UCSD-AML1 (cell line): ENCODE measurements at regions not wholly inside any gene's neighbourhood (a gene's known extent, or its start where the extent isn't known, plus 50 kb on each side); places are given as distances from the start of the nearest gene placed in this dataset.
"Not testable (repeated sequence)": the region's sequence is repeated elsewhere in the genome, so short reads cannot be mapped to it uniquely, and the experiment has no call there.

Source experiments
- DNase-seq: peaks from one replicate; lab custom pipeline; 2025; ENCODE audit not compliant: unreplicated experiment; lab: John Stamatoyannopoulos, UW

DNA sequence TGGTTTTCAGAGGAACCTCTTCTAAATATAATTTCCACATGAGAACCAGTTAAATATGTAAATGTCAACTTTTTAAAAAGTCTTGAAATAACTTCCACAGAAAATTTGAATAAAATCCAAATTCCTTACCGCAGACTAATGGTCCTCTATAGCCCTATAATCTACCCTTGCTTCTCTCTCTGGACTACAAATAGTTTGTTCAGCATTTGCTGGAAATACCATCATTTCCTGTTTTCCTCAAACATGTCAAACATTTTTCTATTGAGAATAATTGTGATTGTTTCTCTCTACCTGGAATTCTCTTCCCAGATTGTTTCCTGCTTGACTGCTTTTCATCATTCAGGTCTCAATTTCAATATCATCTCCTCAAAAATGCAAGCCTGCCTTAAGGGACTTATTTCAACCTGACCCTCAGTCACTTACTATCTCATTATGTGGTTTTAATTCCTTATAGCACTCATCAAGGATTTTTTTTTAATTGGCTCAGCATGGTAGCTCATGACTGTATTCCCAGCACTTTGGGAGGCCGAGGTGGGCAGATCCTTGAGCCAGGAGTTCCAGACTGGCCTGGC lies 898.9 kb upstream of the MIR17HG start:
- DNase-seq: no peak

DNA sequence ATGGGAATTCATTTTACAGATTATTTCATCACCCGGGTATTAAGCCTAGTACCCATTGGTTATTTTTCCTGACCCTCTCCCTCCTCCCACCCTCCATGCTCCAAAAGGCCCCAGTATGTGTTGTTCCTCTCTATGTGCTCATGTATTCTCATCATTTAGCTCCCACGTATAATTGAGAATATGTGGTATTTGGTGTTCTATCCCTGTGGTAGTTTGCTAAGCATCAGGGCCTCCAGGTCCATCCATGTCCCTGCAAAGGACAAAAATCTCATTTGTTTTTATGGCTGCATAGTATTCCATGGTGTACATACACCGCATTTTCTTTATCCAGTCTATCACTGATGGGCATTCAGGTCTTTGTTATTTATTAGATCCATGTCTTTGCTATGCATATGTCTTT lies 894.1 kb upstream of the MIR17HG start:
- DNase-seq: no peak

DNA sequence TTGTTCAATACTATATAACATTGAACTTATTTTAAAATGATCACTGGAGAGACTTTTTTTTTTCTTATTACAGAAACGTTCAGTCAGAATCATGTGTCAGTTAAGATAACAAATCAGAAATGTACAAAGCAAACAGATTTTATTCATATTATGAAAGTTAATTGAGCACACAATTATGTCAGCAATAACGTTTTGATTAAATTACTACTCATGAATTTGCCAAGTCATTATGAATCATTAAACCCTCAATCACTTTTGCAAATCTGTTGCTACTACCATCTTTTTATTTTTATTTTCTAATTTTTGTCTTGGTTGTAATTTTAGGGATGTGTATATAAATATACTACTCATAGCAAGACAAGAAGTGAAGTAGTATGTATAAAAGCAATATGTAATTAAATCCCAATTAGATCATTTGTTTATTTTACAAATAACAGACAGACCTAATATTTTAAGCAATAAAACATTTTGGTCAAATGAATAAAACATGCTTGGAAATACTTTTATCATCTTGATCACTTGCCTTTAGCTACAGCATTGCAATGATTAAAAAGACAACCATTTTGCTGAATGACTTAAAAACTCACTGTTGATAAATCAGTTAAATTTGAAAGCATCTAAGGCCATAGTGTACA lies 893.4 kb upstream of the MIR17HG start:
- DNase-seq: no peak

DNA sequence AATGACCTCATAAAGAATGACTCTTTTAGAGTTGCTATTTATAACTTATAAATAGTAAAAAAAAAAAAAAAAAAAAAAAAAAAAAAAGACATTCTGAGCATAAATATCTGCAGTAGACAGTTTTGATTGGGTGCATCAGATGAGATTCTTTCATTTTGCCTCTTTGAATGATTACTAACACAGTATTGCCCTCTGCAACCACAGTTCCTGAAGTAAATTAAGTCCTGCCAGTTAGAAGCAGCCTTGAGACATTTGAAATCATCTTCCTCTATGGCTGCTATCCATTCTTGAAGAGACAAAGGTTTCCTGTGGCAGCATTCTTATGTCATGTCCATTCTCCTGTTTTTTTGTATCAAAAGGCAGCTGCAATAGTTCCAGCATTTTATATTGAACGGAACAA lies 892.4 kb upstream of the MIR17HG start:
- no peak for DNase-seq

DNA sequence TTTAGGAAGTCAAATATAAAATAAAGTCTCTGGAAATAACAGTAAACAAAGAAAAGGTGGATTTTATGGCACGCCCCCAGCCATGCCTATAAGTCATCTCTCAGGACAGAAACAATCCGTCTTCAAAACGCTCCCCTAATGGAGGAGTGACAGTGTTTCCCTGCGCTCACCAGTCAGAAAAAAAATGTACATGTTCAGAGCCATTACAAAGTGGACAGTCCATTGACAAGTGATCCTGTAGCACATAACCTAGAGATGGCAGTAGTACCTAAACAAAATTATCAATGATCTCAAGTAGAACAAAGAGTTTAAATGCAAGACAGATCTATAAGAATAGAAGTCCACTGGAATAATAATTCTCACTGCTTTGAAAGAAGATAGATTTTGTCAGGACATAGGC lies 891.7 kb upstream of the MIR17HG start:
- DNase-seq: no peak

DNA sequence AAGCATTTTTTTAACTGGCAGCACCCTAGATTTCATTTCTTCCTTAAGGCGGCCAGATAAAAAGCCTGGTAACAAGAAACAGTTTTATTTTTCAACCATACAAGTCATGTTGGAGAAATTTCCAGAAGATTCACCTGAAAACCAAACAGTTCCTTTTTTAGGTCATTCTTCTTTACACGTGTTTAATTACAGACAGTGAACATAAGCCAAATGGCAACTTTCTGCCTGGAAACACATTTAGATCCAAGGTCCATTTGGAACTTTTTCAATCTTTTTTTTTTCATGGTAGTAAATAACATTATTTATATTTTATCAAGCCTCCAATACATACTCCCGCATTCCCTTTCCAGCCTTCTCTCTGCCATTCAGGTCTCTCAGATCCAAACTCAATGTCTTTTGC lies 886.1 kb upstream of the MIR17HG start:
- DNase-seq: no peak

DNA sequence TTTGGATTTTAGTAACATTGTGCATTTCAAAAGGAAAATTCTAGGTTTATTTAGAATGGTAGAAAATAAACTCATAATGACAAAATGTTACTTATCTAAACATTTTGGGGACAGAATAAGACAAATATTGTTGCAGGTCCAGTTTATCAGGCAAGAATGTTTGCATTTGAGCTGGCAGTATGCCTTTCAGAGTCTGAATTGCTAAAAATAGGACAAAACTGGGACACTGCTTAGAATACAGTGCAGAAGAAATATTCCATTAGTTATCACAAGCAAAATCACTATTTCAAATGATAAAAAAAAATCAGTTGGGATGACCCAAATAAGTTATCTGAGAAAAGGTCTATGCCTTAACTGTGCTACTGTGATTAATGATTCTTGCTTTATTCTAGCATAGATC lies 870.3 kb upstream of the MIR17HG start:
- DNase-seq: no peak

DNA sequence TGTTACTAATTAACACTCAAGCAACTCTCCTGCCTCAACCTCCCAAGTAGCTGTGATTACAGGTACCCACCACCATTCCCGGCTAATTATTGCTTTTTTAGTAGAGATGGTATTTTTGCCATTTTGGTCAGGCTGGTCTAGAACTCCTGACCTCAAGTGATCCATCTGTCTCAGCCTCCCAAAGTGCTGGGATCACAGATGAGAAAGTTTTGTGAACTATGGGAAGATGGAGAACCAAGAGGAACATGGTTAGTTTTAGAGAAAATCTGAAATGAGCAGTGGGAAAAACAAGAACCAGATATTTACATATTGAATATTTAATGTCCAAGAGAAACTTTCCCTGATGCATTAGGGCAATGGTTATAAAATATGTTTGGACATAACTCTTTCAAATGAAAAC lies 863.6 kb upstream of the MIR17HG start:
- DNase-seq: no peak

DNA sequence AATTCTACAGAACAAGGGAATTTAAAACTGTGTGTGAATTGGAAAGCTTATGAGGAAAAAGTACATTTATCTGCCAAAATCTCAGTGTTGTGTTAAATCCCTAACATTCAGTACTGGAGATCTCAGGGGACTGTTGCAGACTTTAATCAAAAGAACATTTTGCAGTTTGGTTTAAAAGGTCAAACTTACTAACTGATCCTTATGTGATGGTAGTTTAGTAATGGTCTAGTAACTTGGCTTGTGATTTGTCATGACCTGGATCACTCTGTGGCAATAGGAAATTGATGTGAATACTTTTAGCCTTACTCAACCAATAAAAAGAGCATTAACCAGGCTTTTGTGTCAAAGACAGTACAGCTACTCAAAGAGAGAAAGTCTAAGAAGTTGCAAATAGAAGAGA lies 862.1 kb upstream of the MIR17HG start:
- no peak for DNase-seq

DNA sequence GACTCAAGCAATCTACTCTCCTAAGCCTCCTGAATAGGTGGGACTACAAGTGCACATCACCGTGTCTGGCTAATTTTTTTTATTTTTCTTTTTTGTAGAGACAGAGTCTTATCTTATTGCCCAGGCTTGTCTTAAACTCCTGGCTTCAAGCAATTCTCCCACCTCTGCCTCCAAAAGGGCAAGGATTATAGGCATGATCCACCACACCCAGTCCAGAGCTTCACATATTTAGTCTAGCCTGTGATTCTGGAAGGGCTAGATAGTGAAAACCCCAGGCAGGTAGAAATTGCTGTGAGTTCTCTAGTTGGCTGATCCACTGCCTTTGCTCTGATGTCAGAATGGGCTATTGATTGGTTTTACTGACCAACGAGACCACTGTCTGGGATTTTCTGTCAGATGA lies 854.6 kb upstream of the MIR17HG start:
- DNase-seq: no peak

DNA sequence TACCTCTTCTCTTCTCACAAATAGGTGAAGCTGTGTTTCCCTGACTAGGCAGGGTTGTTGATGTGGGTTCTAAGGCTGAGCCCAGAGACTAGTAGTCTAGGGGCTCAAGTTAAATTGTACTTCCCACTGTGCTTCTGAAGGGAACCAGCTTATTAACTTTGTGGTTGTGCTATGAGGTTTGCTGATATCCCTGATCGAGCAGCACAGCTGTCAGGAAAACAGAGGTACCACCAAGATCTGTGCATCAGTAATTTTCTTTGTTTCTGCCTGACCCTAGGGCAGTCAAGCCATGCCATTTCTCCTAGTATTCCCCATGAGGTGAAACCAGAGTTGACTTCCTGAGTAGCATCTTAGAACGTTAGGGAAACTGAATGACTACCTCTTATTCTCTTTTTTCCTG lies 853.8 kb upstream of the MIR17HG start:
- DNase-seq: no peak

DNA sequence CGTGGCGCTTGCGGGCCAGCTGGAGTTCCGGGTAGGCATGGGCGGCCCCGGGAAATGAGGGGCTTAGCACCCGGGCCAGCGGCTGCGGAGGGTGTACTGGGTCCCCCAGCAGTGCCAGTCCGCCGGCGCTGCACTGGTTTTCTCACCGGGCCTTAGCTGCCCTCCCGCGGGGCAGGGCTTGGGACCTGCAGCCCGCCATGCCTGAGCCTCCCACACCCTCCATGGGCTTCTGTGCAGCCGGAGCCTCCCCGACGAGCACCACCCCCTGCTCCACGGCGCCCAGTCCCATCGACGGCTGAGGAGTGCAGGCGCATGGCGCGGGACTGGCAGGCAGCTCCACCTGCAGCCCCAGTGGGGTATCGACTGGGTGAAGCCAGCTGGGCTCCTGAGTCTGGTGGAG lies 852.6 kb upstream of the MIR17HG start:
- not testable (repeated sequence) for DNase-seq

DNA sequence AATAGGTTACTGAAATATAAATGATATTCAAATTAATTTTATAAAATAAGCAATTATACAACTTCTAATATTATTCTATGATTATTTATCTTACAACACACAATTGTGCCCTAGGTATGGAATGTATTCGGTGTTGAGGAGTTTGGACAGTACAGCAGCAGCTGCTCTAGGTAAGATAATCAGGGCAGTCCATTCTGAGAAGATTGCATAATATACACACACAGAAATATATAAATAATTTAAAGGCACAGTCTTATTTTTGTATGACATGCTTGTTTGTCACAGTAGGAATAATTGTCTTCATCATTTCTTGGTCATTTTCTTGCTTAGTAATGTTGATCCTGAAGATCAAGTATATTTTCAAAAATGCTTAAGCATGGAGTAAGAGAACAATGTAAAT lies 849.4 kb upstream of the MIR17HG start:
- DNase-seq: no peak

DNA sequence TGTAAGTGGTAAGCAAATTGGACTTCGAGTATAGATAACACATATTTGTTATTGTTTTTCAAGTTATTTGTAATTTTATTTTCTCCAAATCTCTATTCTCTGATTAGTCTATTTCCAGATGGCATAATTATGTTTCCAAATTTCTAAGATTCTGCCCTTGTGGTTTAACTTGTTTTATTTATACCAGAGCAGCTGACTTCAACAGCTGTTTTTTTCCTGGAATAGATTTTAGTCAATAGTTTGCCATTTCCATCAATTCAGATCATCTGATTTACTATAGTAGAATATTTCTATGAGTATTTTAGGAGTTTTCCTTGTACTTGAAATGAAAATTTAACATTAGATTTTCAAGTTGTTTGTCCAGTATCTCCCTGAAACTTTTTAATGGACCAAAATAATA lies 848.7 kb upstream of the MIR17HG start:
- DNase-seq: no peak

DNA sequence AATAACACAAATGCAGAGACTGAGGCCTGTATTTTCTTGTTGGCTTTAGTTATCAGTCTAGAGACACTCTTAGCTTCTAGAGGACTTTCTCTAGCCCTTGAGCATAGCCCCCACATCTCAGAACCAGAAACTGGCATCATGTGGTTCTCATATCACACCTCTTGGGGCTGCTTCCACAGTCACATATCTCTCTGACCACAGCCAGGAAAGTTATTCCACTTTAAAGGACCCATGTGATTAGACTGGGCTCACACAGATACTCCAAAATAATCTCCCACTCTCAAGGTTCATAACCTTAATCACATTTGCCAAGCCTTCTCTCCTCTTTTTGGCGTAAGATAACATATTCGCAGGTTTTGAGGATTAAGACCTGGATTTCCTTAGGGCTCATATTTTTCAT lies 846.9 kb upstream of the MIR17HG start:
- no peak for DNase-seq

DNA sequence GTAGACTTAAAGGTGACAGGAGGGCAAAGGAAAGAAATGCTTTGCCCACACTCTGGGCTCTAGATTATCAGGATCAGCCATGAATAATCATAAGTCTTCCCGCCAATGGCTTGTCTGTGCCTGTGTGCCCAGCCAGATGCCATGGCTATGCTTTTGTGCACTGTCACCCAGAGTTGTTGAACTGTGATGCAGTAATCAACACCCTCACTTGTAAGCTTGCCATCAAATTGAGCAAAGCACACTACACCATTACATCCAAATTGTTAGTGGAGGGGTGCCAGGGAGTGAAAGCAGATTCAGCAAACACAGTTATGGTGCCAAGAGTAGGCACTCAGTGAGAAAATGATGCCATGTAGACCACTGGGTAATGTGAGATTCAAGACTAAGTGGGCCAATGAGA lies 845.3 kb upstream of the MIR17HG start:
- DNase-seq: no peak

DNA sequence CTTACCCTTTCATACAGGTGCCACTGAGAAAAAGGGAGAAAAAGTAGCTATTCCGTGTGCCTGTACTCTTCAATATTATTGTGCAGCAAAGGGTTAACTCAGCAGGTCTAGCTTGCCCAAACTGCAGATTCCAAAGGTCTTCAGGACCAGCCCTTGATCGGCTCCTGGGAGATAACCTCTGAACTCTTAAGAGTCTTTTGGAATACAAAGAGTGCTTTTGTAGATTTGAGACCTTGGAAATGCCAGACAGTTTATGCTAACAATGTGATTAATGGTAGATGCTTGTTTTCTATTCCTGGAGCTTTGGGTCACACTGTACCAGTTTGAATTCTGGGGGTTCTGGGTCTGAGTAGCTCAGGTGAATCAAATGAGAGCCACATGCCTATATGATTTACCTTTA lies 844.7 kb upstream of the MIR17HG start:
- no peak for DNase-seq

DNA sequence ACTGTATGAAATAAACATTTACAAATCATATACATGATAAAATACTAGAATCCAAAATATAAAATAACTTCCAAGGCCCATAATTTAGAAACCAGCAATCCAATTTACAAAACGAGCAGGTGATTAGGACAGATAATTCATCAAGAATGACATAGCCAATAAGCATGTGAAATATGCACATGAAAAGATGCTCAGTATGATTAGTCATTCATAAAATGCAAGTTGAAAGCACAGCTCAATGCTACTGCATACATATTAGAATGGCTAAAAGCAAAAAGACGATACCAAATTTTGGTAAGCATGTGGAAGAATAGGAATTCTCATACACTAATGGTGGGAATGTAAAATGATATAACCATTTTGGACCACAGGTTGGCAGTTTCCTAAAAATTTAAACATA lies 837.2 kb upstream of the MIR17HG start:
- no peak for DNase-seq

DNA sequence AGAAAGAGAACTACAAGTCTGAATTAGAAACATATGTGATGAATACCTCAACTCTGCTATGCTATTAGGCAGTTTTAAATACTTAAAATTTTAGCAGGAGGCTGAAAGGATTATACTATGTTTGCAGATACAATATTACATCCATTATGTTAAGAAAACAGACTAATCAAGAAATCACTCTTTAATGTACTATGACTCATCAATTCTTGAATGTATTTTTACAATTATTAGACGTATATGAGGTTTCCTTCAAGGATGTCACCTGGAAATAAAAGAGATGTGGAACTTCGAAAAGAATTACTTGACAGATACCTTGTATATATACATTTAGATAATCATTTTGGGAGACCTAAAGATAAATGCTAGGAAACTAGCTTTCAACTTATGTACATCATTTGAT lies 835.6 kb upstream of the MIR17HG start:
- no peak for DNase-seq

DNA sequence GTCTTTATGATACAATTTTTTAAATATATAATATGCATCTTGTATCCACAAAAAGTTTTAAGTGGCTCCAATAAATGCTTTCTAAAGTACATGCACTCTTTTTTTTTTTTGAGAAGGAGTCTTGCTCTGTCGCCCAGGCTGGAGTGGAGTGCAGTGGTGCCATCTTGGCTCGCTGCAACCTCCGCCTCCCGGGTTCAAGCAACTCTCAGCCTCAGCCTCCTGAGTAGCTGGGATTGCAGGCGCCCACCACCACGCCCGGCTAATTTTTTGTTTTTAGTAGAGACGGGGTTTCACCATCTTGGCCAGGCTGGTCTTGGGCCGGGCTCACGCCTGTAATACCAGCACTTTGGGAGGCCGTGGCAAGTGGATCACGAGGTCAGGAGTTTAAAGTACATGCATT lies 832.8 kb upstream of the MIR17HG start:
- DNase-seq: not testable (repeated sequence)

DNA sequence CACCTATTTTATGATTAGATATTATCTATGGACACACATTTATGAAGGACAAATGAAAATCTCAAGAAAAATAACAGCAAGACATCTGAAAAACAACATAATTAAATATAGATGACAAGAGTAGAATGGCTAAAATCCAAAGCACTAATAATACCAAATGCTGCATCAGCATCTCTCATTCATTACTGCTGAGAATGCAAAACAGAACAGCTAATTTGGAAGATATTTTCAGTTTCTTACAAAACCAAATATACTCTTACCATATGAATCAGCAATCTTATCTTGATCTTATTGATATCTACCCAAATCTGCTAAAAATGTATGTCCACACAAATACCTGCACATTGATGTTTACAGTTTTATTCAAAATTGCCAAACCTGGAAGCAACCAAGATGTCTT lies 829.1 kb upstream of the MIR17HG start:
- DNase-seq: no peak

DNA sequence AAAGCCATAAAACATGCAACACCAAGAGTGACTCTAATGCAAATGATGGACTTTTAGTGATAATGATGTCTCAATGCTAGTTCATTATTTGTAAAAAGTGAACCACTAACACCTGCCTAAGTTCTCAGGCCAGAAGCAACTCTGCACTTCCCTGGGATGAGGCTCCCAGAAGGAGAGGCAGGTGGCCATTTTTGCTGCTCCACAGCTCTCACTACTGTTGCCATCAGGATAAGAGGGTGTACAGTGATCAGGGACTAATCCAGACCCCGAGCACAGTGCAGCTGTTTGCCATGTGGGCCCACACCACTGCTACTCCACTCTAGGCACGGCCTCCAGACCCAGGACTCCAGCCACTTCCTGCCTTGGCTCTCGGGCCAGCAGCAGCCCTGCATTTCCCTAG lies 828.3 kb upstream of the MIR17HG start:
- no peak for DNase-seq

DNA sequence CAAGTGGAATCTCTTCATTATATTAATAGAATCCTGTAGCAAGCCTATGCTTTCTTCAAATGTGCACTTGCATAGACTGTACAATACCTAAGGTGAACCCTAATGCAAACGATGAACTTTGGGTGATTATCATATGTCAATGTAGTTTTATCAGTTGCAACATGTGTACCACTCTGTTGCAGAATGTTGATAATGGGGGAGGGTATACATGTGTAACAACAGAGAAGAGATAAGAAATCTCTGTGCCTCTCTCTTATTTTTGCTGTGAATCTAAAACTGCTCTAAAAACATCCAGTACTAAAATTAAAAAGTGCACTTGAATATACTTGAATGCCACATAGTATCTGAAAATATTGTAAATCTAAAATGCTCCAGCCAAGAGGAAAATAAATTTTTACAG lies 820.8 kb upstream of the MIR17HG start:
- no peak for DNase-seq
